Fibroblast of the conjunctiva (primary cell): ENCODE measurements at regions not wholly inside any gene's neighbourhood (a gene's known extent, or its start where the extent isn't known, plus 50 kb on each side); places are given as distances from the start of the nearest gene placed in this dataset.

ENCODE experiments used
- DNase-seq: peaks from one replicate; pipeline ENCODE4 v3.0.0-alpha.2; 2010; ENCODE audit warnings: low read depth

- no peak for DNase-seq
Measured at GRCh38 chr21:15526798-15527197, 203.0 kb upstream of the USP25 start.

GRCh38 chr21:15528346-15528745 is 201.4 kb upstream of the USP25 start:
- no peak for DNase-seq

- DNase-seq: no peak
Measured at GRCh38 chr21:15531986-15532385, 197.8 kb upstream of the USP25 start.

GRCh38 chr21:15533618-15534017 is 196.2 kb upstream of the USP25 start:
- no peak for DNase-seq

GRCh38 chr21:15534450-15534886 is 195.3 kb upstream of the USP25 start:
- no peak for DNase-seq

GRCh38 chr21:15539376-15539775 is 190.4 kb upstream of the USP25 start:
- no peak for DNase-seq

GRCh38 chr21:15543473-15543872 is 186.3 kb upstream of the USP25 start:
- no peak for DNase-seq

GRCh38 chr21:15549671-15550070 is 180.1 kb upstream of the USP25 start:
- no peak for DNase-seq

- DNase-seq: peak; percentile 0
Measured at GRCh38 chr21:15552914-15553494, 176.8 kb upstream of the USP25 start.

- no peak for DNase-seq
Measured at GRCh38 chr21:15557925-15558324, 171.9 kb upstream of the USP25 start.

- no peak for DNase-seq
Measured at GRCh38 chr21:15558884-15559283, 170.9 kb upstream of the USP25 start.

GRCh38 chr21:15559660-15560059 is 170.1 kb upstream of the USP25 start:
- no peak for DNase-seq

GRCh38 chr21:15560383-15561056 is 169.3 kb upstream of the USP25 start:
- DNase-seq: no peak

GRCh38 chr21:15562748-15563147 is 167.0 kb upstream of the USP25 start:
- DNase-seq: no peak

GRCh38 chr21:15564907-15565306 is 164.9 kb upstream of the USP25 start:
- DNase-seq: no peak

- peak; percentile 8 for DNase-seq
Measured at GRCh38 chr21:15566703-15567102, 163.1 kb upstream of the USP25 start.

- peak; percentile 1 for DNase-seq
Measured at GRCh38 chr21:15567191-15567590, 162.6 kb upstream of the USP25 start.

GRCh38 chr21:15568516-15568915 is 161.3 kb upstream of the USP25 start:
- DNase-seq: no peak

- DNase-seq: no peak
Measured at GRCh38 chr21:15586752-15587427, 142.9 kb upstream of the USP25 start.

- peak; percentile 42 for DNase-seq
Measured at GRCh38 chr21:15592271-15592860, 137.4 kb upstream of the USP25 start.

GRCh38 chr21:15592957-15593356 is 136.8 kb upstream of the USP25 start:
- no peak for DNase-seq

GRCh38 chr21:15601390-15601789 is 128.4 kb upstream of the USP25 start:
- DNase-seq: no peak

GRCh38 chr21:15604413-15604812 is 125.4 kb upstream of the USP25 start:
- peak; percentile 46 for DNase-seq
